ENCODE measurements at regions not wholly inside any gene's neighbourhood (a gene's known extent, or its start where the extent isn't known, plus 50 kb on each side); places are given as distances from the start of the nearest gene placed in this dataset.
"Not testable (repeated sequence)": the region's sequence is repeated elsewhere in the genome, so short reads cannot be mapped to it uniquely, and the experiment has no call there.

- no peak for DNase-seq
Measured at GRCh38 chrX:130467936-130468335, 66.1 kb downstream of the RBMX2 start.

GRCh38 chrX:130468395-130468923, 66.7 kb downstream of the RBMX2 start:
- DNase-seq: no peak

- no peak for DNase-seq
Measured at GRCh38 chrX:130482871-130483270, 81.1 kb downstream of the RBMX2 start.

GRCh38 chrX:130485870-130486269, 84.1 kb downstream of the RBMX2 start:
- no peak for DNase-seq

GRCh38 chrX:130495502-130495901, 93.7 kb downstream of the RBMX2 start:
- not testable (repeated sequence) for DNase-seq

- no peak for DNase-seq
Measured at GRCh38 chrX:130497531-130497930, 95.7 kb downstream of the RBMX2 start.

GRCh38 chrX:130498653-130499274, 97.0 kb downstream of the RBMX2 start:
- DNase-seq: no peak

GRCh38 chrX:130502016-130502570, 100.3 kb downstream of the RBMX2 start:
- DNase-seq: no peak

- no peak for DNase-seq
Measured at GRCh38 chrX:130504019-130504418, 102.2 kb downstream of the RBMX2 start.

- DNase-seq: no peak
Measured at GRCh38 chrX:130507015-130507414, 105.2 kb downstream of the RBMX2 start.

GRCh38 chrX:130512534-130512933, 110.7 kb downstream of the RBMX2 start:
- DNase-seq: not testable (repeated sequence)

GRCh38 chrX:130516123-130516522, 114.3 kb downstream of the RBMX2 start:
- no peak for DNase-seq

- peak; percentile 15 for DNase-seq
Measured at GRCh38 chrX:130523460-130524394, 121.9 kb downstream of the RBMX2 start.

GRCh38 chrX:130524476-130525194, 122.8 kb downstream of the RBMX2 start:
- DNase-seq: no peak

GRCh38 chrX:130529531-130529930, 127.7 kb downstream of the RBMX2 start:
- no peak for DNase-seq

GRCh38 chrX:130531066-130531465, 129.3 kb downstream of the RBMX2 start:
- DNase-seq: no peak

GRCh38 chrX:130539721-130540321, 138.0 kb downstream of the RBMX2 start:
- peak; percentile 26 for DNase-seq

GRCh38 chrX:130543603-130544325, 142.0 kb downstream of the RBMX2 start:
- DNase-seq: no peak

GRCh38 chrX:130545796-130546195, 144.0 kb downstream of the RBMX2 start:
- no peak for DNase-seq

GRCh38 chrX:130549382-130549781, 147.6 kb downstream of the RBMX2 start:
- DNase-seq: not testable (repeated sequence)

GRCh38 chrX:130550351-130550750, 148.6 kb downstream of the RBMX2 start:
- no peak for DNase-seq

Data from NCI-H526 treated with DMSO at 0.1 percent for 48 hours (cell line).